22Rv1 (cell line): ENCODE measurements at regions not wholly inside any gene's neighbourhood (a gene's known extent, or its start where the extent isn't known, plus 50 kb on each side); places are given as distances from the start of the nearest gene placed in this dataset.

Source experiments
- ZFX ChIP-seq: fragments of 450-650 bp; IDR thresholded peaks from 2 replicates; pipeline ENCODE4 v1.6.1; 2017; ENCODE audit warnings: antibody characterized with exemption, borderline replicate concordance
- TF ChIP-seq, protein P1 (sequence below): fragments of 450-650 bp; IDR thresholded peaks from 2 replicates; pipeline ENCODE4 v1.5.1; 2017; ENCODE audit warnings: mild to moderate bottlenecking

DNA sequence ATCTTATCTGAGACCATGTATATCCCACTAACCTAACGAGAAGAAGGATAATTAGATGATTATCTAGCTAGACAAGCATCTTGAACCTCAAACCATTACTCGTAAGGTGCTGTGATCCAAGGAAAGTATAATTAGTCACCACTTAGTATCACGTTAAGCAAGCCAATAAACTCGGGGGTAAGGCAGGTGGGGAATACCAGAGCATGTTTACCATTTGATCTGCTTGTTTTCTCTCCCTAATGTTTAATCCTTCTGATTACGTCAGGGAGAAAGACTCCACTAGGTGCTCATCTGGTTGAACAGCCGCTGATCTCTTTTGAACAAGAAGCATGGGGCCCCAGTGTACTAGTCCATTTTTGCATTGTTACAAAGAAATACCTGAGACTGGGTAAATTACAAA is 69.9 kb upstream of the SLC1A1 start:
- TF ChIP-seq, protein P1, sequence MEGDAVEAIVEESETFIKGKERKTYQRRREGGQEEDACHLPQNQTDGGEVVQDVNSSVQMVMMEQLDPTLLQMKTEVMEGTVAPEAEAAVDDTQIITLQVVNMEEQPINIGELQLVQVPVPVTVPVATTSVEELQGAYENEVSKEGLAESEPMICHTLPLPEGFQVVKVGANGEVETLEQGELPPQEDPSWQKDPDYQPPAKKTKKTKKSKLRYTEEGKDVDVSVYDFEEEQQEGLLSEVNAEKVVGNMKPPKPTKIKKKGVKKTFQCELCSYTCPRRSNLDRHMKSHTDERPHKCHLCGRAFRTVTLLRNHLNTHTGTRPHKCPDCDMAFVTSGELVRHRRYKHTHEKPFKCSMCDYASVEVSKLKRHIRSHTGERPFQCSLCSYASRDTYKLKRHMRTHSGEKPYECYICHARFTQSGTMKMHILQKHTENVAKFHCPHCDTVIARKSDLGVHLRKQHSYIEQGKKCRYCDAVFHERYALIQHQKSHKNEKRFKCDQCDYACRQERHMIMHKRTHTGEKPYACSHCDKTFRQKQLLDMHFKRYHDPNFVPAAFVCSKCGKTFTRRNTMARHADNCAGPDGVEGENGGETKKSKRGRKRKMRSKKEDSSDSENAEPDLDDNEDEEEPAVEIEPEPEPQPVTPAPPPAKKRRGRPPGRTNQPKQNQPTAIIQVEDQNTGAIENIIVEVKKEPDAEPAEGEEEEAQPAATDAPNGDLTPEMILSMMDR, result no peak
- no peak for TF ChIP-seq ZFX
